ENCODE measurements at regions not wholly inside any gene's neighbourhood (a gene's known extent, or its start where the extent isn't known, plus 50 kb on each side); places are given as distances from the start of the nearest gene placed in this dataset.

DNA sequence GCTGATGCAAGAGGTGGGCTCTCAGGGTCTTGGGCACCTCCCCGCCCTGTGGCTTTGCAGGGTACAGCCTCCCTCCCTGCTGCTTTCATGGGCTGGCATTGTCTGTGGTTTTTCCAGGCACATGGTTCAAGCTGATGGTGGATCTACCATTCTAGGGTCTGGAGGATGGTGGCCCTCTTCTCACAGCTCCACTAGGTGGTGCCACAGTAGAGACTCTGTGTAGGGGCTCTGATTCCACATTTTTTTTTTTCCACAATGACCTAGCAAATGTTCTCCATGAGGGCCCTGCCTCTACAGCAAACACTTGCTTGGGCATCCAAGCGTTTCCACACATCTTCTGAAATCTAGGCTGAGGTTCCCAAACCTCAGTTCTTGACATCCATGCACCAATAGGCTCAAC, 657.9 kb upstream of the CT83 start:
- no peak overlapping the region for H3K9ac ChIP-seq
- no peaks in the 10 kb centered on the region for H3K4me1 ChIP-seq (ENCODE audit: low read depth, poor library complexity, severe bottlenecking)
- no peak for TF ChIP-seq CTCF (conservative IDR thresholded peaks at IDR 0.05; ENCODE audit: low read depth, low read length)
- no peak overlapping the region for H3K4me3 ChIP-seq (IDR thresholded peaks at IDR 0.05; ENCODE audit: insufficient read depth, low read depth, low read length)
- no peak overlapping the region for H3K27ac ChIP-seq
- no peak overlapping the region for H2AFZ ChIP-seq (ENCODE audit: low read depth)
- H3K36me3 ChIP-seq (ENCODE audit: insufficient read depth): no peaks in the 10 kb centered on the region
- H3K79me2 ChIP-seq (ENCODE audit: insufficient read depth, low read depth): no peaks in the 10 kb centered on the region
- H3K4me2 ChIP-seq: no peak overlapping the region
- no peaks in the 10 kb centered on the region for H4K20me1 ChIP-seq (ENCODE audit: insufficient read depth)
- no peaks in the 10 kb centered on the region for H3K27me3 ChIP-seq (ENCODE audit: insufficient read depth, low read depth)

- no peak overlapping the region for H2AFZ ChIP-seq (ENCODE audit: low read depth)
- no peaks in the 10 kb centered on the region for H3K4me1 ChIP-seq (ENCODE audit: low read depth, poor library complexity, severe bottlenecking)
- H3K4me2 ChIP-seq: no peak overlapping the region
- no peak overlapping the region for H3K4me3 ChIP-seq (IDR thresholded peaks at IDR 0.05; ENCODE audit: insufficient read depth, low read depth, low read length)
- H3K27ac ChIP-seq: no peak overlapping the region
- H3K27me3 ChIP-seq (ENCODE audit: insufficient read depth, low read depth): no peaks in the 10 kb centered on the region
- H3K9ac ChIP-seq: no peak overlapping the region
- H4K20me1 ChIP-seq (ENCODE audit: insufficient read depth): no peaks in the 10 kb centered on the region
- H3K79me2 ChIP-seq (ENCODE audit: insufficient read depth, low read depth): no peaks in the 10 kb centered on the region
- TF ChIP-seq CTCF (conservative IDR thresholded peaks at IDR 0.05; ENCODE audit: low read depth, low read length): no peak
- H3K36me3 ChIP-seq (ENCODE audit: insufficient read depth): no peaks in the 10 kb centered on the region
Measured at GRCh38 chrX:117096528-117096927, 633.8 kb upstream of the CT83 start.

- Histone ChIP-seq H2AFZ (ENCODE audit: low read depth) (no peak overlapping the region), H3K4me2 (no peak overlapping the region), H3K79me2 (ENCODE audit: insufficient read depth, low read depth) (no peaks in the 10 kb centered on the region), H3K9ac (no peak overlapping the region), H3K4me3 (IDR thresholded peaks at IDR 0.05; ENCODE audit: insufficient read depth, low read depth, low read length) (no peak overlapping the region), H3K27me3 (ENCODE audit: insufficient read depth, low read depth) (no peaks in the 10 kb centered on the region), H4K20me1 (ENCODE audit: insufficient read depth) (no peaks in the 10 kb centered on the region), H3K4me1 (ENCODE audit: low read depth, poor library complexity, severe bottlenecking) (no peaks in the 10 kb centered on the region), H3K27ac (no peak overlapping the region), H3K36me3 (ENCODE audit: insufficient read depth) (no peaks in the 10 kb centered on the region)
- no peak for TF ChIP-seq CTCF (conservative IDR thresholded peaks at IDR 0.05; ENCODE audit: low read depth, low read length)
Measured at GRCh38 chrX:117095393-117095792, 632.6 kb upstream of the CT83 start.

- Histone ChIP-seq H4K20me1 (ENCODE audit: insufficient read depth) (no peaks in the 10 kb centered on the region), H3K4me2 (no peak overlapping the region), H3K4me3 (IDR thresholded peaks at IDR 0.05; ENCODE audit: insufficient read depth, low read depth, low read length) (no peak overlapping the region), H2AFZ (ENCODE audit: low read depth) (no peak overlapping the region), H3K79me2 (ENCODE audit: insufficient read depth, low read depth) (no peaks in the 10 kb centered on the region), H3K36me3 (ENCODE audit: insufficient read depth) (no peaks in the 10 kb centered on the region), H3K27ac (no peak overlapping the region), H3K9ac (no peak overlapping the region), H3K4me1 (ENCODE audit: low read depth, poor library complexity, severe bottlenecking) (no peaks in the 10 kb centered on the region), H3K27me3 (ENCODE audit: insufficient read depth, low read depth) (no peaks in the 10 kb centered on the region)
- no peak for TF ChIP-seq CTCF (conservative IDR thresholded peaks at IDR 0.05; ENCODE audit: low read depth, low read length)
Measured at GRCh38 chrX:117094149-117094548, 631.4 kb upstream of the CT83 start.

DNA sequence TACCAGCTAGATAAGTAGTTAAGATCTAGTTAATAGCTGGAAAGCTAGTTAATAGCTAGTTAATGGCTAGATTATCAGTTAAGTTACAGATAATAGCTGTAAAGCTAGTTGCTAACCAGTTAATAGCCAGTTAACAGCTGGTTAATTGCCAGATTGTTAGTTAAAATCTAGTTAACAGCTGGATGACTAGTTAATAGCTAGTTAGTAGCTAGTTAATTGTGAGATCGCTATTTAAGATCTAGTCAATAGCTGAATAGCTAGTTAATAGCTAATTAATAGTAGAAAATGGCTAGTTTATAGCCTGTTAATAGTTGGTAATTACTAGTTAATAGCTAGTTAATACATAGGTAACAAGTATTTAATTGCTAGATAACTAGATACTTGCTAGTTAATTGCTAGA, 630.5 kb upstream of the CT83 start:
- TF ChIP-seq CTCF (conservative IDR thresholded peaks at IDR 0.05; ENCODE audit: low read depth, low read length): no peak
- Histone ChIP-seq H3K4me1 (ENCODE audit: low read depth, poor library complexity, severe bottlenecking) (no peaks in the 10 kb centered on the region), H3K79me2 (ENCODE audit: insufficient read depth, low read depth) (no peaks in the 10 kb centered on the region), H3K4me2 (no peak overlapping the region), H3K27me3 (ENCODE audit: insufficient read depth, low read depth) (no peaks in the 10 kb centered on the region), H4K20me1 (ENCODE audit: insufficient read depth) (no peaks in the 10 kb centered on the region), H2AFZ (ENCODE audit: low read depth) (no peak overlapping the region), H3K36me3 (ENCODE audit: insufficient read depth) (no peaks in the 10 kb centered on the region), H3K4me3 (IDR thresholded peaks at IDR 0.05; ENCODE audit: insufficient read depth, low read depth, low read length) (no peak overlapping the region), H3K27ac (no peak overlapping the region), H3K9ac (no peak overlapping the region)
